ENCODE measurements at regions not wholly inside any gene's neighbourhood (a gene's known extent, or its start where the extent isn't known, plus 50 kb on each side); places are given as distances from the start of the nearest gene placed in this dataset.

DNA sequence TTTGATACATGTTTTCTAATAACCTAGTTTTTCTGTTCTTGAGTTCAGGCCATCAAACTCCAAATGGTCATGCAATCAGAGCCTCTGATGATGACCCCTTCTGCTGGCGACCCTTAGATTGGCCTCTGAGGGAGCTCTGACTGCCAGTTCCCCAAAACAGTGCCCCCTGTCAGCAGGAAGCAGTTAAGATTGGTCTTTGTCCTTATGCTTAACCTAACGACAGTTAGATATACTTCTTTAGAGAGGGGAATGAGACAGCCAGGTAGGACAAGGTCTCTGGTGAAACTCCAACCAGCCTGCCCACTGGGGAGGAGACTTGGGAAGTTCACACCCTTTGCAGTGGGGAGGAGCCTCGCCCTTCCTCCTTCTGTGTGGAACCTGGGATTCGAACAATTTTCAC is 390.4 kb upstream of the KIF2A start:
- DNase-seq, result no peak

GRCh38 chr5:61916621-61917620 is 389.1 kb upstream of the KIF2A start:
- no peak for DNase-seq

- DNase-seq, result no peak
Measured at GRCh38 chr5:61918611-61919010, 387.4 kb upstream of the KIF2A start.

DNA sequence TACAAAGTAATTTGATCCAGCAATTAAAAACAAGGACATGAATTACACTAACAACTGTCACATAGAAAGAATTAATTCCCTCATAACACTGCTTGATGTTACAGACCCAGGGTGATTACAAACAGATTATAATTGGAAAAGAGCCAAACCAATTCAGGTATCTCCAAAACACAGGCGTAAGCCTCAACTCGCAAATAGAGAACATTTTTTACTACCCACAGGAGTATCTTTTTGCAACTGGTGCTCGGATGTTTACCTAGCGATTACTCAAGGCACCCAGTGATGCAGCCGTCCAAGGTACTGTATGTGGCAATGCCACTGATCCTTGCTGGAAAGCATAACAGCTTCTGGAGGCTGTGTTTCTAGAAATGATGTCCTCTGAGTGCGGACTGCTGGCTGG is 386.1 kb upstream of the KIF2A start:
- DNase-seq, result peak in 1 of 2 experiments; percentile 6

GRCh38 chr5:61924251-61924650 is 381.8 kb upstream of the KIF2A start:
- DNase-seq, result no peak

GRCh38 chr5:61926911-61927310 is 379.1 kb upstream of the KIF2A start:
- no peak for DNase-seq

DNA sequence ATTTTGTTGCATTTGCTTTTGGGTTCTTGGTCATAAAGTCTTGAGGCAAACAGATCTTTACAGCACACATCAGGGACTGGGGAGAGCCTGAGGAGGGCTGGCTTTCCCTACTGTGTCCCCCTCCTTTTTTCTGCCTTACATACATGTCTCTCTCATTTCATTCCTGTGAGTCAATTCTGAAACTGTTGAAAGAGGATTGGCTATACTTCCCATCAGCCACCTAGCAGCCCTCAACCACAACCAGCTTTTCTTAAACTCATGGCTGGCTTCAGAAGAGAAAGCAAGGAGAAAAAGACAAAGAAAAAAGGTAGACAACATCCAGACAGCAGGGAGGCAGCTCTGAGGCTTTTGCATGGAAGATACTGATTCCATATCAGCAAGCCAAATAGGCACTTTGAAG is 374.8 kb upstream of the KIF2A start:
- DNase-seq, result no peak

GRCh38 chr5:61933787-61934626 is 372.0 kb upstream of the KIF2A start:
- peak in 1 of 2 experiments; percentile 23 for DNase-seq

- no peak for DNase-seq
Measured at GRCh38 chr5:61941637-61942036, 364.4 kb upstream of the KIF2A start.

- DNase-seq, result no peak
Measured at GRCh38 chr5:61942462-61943049, 363.4 kb upstream of the KIF2A start.

DNA sequence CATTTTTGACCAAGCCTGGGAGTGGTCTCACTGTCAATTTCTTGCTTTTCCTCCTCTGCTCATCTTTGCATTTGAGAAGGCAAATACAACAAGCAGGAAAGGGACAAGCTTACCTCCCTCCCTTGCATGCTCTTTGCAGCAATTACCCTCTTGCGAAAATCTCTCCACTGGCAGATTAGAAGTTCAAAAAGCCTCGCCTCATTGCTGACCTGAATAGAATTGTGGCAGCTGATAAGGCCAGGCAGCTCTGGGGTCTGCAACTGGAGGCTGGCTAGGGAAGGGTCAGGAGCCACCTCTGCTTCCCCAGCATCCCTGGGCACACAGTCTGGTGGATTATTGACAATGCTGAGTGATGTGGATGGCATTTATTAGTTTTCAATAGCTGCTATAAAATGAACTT is 362.3 kb upstream of the KIF2A start:
- DNase-seq, result no peak

GRCh38 chr5:61948151-61948550 is 357.9 kb upstream of the KIF2A start:
- no peak for DNase-seq

DNA sequence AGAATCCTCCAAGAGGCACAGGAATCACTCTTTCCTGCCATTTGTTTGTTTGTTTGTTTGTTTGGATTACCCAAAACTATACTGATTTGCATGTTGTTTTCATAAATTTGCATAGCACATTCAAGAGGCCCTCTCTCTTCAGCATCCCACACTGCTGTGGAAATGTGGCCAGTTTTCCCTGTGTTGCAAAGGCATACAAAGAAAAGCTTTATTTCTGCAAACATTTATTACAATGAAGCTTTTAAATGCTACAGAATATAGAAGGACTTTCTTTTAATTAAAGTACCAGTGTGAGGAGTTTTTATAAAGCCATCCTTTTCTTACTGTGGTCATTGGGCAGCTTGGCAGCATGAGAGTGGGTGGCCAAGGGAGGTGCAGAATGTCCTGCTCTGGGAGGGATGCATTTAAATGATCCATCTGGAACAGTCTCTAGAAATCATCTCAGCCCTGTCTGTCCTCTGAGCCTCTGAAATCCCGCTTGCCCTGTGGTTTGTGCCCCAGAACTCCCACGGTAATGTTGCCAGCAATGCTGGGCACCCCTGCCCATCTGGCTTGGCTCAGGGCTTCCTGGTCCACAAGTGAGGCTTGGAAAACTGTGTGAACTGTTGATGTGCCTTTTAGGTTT is 356.8 kb upstream of the KIF2A start:
- DNase-seq, result no peak

- no peak for DNase-seq
Measured at GRCh38 chr5:61949679-61950435, 356.1 kb upstream of the KIF2A start.

- no peak for DNase-seq
Measured at GRCh38 chr5:61951295-61951694, 354.7 kb upstream of the KIF2A start.

DNA sequence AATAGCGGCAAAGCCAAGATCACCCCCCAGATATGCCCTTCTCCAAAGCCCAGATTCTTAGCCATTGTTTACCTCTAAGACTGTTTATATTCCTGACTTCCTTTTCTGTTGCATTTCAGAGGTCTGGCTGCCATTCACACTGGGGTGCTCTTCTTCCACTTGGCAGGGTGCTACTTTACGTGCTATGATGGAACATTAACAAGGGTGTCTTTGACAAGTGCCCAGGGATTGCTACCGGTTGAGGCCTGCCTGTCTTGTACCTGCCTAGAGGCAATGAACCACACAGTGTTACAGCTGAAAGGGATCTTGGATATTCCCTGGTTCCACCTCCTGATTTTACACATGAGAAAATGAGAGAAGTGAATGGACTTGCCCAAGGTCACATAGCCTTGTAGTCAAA is 352.1 kb upstream of the KIF2A start:
- DNase-seq, result no peak

- no peak for DNase-seq
Measured at GRCh38 chr5:61964201-61964600, 341.8 kb upstream of the KIF2A start.

DNA sequence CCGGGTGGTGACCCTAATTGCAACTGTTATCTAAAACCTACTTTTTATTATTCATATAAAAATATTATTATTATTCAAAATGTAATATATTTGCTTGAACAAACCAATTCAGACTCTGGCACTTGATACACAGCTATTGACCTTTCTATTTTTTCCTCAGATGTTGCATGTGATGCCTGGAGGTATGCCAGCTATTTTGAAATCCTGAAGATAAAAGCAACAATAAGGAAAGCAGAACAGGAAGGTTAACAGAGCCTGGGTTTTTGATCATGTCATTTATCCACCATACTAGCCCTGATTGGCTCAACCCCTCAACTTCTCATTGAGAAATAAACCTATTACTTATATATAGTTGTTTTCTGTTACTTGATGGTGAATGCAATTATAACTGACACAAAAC is 340.9 kb upstream of the KIF2A start:
- no peak for DNase-seq

GRCh38 chr5:61965490-61965889 is 340.5 kb upstream of the KIF2A start:
- DNase-seq, result no peak

DNA sequence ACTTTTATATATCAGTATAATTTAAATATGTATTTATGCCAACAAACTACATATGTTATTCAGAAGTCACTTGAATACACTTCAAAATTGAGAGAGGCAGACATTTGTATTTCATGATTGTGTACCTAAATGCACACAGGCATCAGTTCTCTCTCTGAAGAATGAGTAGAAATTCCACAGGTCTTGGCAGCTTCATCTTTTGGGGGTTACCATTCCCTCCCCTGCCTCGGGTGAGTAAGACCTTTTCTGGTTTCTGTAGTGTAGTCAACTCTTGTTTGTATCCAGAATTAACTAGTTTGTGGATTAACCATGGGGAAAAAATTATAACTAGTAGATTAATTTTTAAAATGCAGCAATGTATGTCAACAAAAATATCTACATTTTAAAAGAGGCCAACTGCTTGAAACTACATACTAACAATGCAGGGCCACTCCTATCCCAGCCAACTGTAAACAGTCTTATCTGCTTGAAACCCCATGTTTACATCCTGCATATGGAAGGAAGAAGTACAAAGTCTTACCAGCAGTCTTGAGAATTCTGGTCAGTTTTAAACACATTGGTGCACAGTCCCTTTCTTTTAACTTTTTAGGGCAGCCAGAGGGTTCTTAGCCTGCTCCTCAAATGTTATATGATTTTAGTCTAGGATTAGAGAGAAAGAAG is 339.6 kb upstream of the KIF2A start:
- DNase-seq, result no peak

GRCh38 chr5:61966997-61967396 is 339.0 kb upstream of the KIF2A start:
- no peak for DNase-seq

GRCh38 chr5:61967681-61968080 is 338.3 kb upstream of the KIF2A start:
- no peak for DNase-seq

Measured in NCI-H1930 (cell line).